OCI-LY7 (cell line): ENCODE measurements at regions not wholly inside any gene's neighbourhood (a gene's known extent, or its start where the extent isn't known, plus 50 kb on each side); places are given as distances from the start of the nearest gene placed in this dataset.

Source experiments
- EZH2phosphoT487 ChIP-seq: fragments of 200-600 bp; sonication (generic); IDR thresholded peaks from 2 replicates; pipeline ENCODE4 v1.6.1; 2018; ENCODE audit warnings: low read depth, borderline replicate concordance, mild to moderate bottlenecking, mixed run types, antibody characterized with exemption, low read length, moderate library complexity, mixed read lengths
- TF ChIP-seq, protein P1 (sequence below): fragments of 200-600 bp; sonication (generic); conservative IDR thresholded peaks from 2 replicates; pipeline ENCODE4 v1.5.1; 2014; ENCODE audit warnings: mild to moderate bottlenecking, antibody characterized with exemption, low read length, moderate library complexity, mixed read lengths

DNA sequence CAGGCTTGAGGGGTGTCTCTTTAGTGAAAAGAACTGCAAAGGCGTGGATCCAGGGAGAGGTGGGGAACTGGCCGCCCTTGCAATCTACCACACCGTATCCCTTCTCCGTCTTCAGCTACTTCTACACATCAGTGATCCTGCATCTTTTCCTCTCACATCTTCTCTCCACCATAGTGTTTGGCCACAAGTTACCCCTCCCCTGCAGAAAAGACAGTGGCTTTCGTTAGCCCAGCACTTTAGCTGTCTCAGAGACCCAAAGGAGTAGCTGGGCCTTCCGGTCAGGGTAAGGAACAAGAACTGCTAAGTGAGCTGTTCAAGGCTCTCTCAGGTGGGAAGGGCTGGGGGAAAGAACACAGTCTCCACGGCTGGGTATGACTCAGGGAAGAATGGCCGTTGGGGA is 158.4 kb downstream of the NDUFA12 start:
- TF ChIP-seq, protein P1, sequence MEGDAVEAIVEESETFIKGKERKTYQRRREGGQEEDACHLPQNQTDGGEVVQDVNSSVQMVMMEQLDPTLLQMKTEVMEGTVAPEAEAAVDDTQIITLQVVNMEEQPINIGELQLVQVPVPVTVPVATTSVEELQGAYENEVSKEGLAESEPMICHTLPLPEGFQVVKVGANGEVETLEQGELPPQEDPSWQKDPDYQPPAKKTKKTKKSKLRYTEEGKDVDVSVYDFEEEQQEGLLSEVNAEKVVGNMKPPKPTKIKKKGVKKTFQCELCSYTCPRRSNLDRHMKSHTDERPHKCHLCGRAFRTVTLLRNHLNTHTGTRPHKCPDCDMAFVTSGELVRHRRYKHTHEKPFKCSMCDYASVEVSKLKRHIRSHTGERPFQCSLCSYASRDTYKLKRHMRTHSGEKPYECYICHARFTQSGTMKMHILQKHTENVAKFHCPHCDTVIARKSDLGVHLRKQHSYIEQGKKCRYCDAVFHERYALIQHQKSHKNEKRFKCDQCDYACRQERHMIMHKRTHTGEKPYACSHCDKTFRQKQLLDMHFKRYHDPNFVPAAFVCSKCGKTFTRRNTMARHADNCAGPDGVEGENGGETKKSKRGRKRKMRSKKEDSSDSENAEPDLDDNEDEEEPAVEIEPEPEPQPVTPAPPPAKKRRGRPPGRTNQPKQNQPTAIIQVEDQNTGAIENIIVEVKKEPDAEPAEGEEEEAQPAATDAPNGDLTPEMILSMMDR: no peak
- TF ChIP-seq EZH2phosphoT487: no peak
